GM18498 (cell line): ENCODE measurements at regions not wholly inside any gene's neighbourhood (a gene's known extent, or its start where the extent isn't known, plus 50 kb on each side); places are given as distances from the start of the nearest gene placed in this dataset.

Source experiments
- ATAC-seq: cut with Tn5 transposase; IDR thresholded peaks from one replicate; pipeline ENCODE4 v1.9.1; 2021; ENCODE audit warnings: mild to moderate bottlenecking, moderate library complexity; ENCODE audit not compliant: unreplicated experiment

- no peak for ATAC-seq
These were observed 351.1 kb upstream of the PMFBP1 start for GRCh38 chr16:72523087-72523486.

- ATAC-seq, result no peak
These were observed 345.2 kb upstream of the PMFBP1 start for GRCh38 chr16:72517154-72517553.

- no peak for ATAC-seq
These were observed 339.2 kb upstream of the PMFBP1 start for GRCh38 chr16:72511171-72511570.

GRCh38 chr16:72508191-72508590 is 336.2 kb upstream of the PMFBP1 start:
- ATAC-seq, result no peak

- ATAC-seq, result no peak
These were observed 330.6 kb upstream of the PMFBP1 start for GRCh38 chr16:72502594-72503005.

GRCh38 chr16:72501739-72502593 is 330.0 kb upstream of the PMFBP1 start:
- ATAC-seq, result peak; percentile 84

GRCh38 chr16:72500545-72500944 is 328.6 kb upstream of the PMFBP1 start:
- ATAC-seq, result no peak

GRCh38 chr16:72493716-72494415 is 321.9 kb upstream of the PMFBP1 start:
- ATAC-seq, result no peak

- ATAC-seq, result no peak
These were observed 315.3 kb upstream of the PMFBP1 start for GRCh38 chr16:72487283-72487682.

GRCh38 chr16:72482695-72483094 is 310.7 kb upstream of the PMFBP1 start:
- peak; percentile 59 for ATAC-seq

- ATAC-seq, result no peak
These were observed 309.5 kb upstream of the PMFBP1 start for GRCh38 chr16:72481419-72481818.

- ATAC-seq, result no peak
These were observed 309.0 kb upstream of the PMFBP1 start for GRCh38 chr16:72480911-72481310.

GRCh38 chr16:72475688-72476087 is 303.7 kb upstream of the PMFBP1 start:
- no peak for ATAC-seq

- ATAC-seq, result no peak
These were observed 302.7 kb upstream of the PMFBP1 start for GRCh38 chr16:72474501-72475123.

GRCh38 chr16:72473631-72474030 is 301.7 kb upstream of the PMFBP1 start:
- no peak for ATAC-seq

GRCh38 chr16:72471317-72471924 is 299.5 kb upstream of the PMFBP1 start:
- ATAC-seq, result no peak

GRCh38 chr16:72470541-72470940 is 298.6 kb upstream of the PMFBP1 start:
- ATAC-seq, result no peak

- ATAC-seq, result no peak
These were observed 298.0 kb upstream of the PMFBP1 start for GRCh38 chr16:72469932-72470331.

- ATAC-seq, result no peak
These were observed 296.6 kb upstream of the PMFBP1 start for GRCh38 chr16:72468582-72468981.

- ATAC-seq, result peak; percentile 38
These were observed 295.3 kb upstream of the PMFBP1 start for GRCh38 chr16:72467157-72467759.
